Neural progenitor cell (in vitro differentiated cells): ENCODE measurements at regions not wholly inside any gene's neighbourhood (a gene's known extent, or its start where the extent isn't known, plus 50 kb on each side); places are given as distances from the start of the nearest gene placed in this dataset.

Source experiments
- CTCF ChIP-seq: fragments of 200-600 bp; sonication (generic); IDR thresholded peaks from 2 replicates; pipeline ENCODE4 v1.5.1; 2017; ENCODE audit warnings: antibody characterized with exemption, mild to moderate bottlenecking
- EZH2 ChIP-seq: fragments of 200-600 bp; sonication (generic); IDR thresholded peaks from 2 replicates; pipeline ENCODE4 v1.6.1; 2017; ENCODE audit warnings: antibody characterized with exemption, mild to moderate bottlenecking, moderate library complexity

- TF ChIP-seq CTCF (no peak), EZH2 (no peak)
Observed at GRCh38 chr5:162769019-162769418, 668.4 kb upstream of the CCNG1 start.
